Tibial nerve (tissue), 4 donors: ENCODE measurements at regions not wholly inside any gene's neighbourhood (a gene's known extent, or its start where the extent isn't known, plus 50 kb on each side); places are given as distances from the start of the nearest gene placed in this dataset.
"Not testable (repeated sequence)": the region's sequence is repeated elsewhere in the genome, so short reads cannot be mapped to it uniquely, and the experiment has no call there.

Experiments
- DNase-seq, 2 donors: peaks; one replicate each; pipeline ENCODE4 v3.0.0-alpha.2; 2019; ENCODE audit warnings: low spot score in 2 of 2
- H3K27ac ChIP-seq, 4 donors: fragments of 200-600 bp; sonication (generic) in 3 of 4; one replicate each; pipeline ENCODE4 v1.5.1; 2017 to 2019; ENCODE audit warnings: mild to moderate bottlenecking in 1 of 4
- H3K27me3 ChIP-seq, 2 donors: fragments of 200-600 bp; sonication (generic) in 1 of 2; one replicate each; pipeline versions ENCODE4 v1.5.1 to v1.6.0; 2017 to 2019
- H3K36me3 ChIP-seq, 3 donors: fragments of 200-600 bp; sonication (generic); one replicate each; pipeline ENCODE4 v1.5.1; 2018 to 2019
- H3K4me1 ChIP-seq, 4 donors: fragments of 200-600 bp; sonication (generic) in 3 of 4; one replicate each; pipeline ENCODE4 v1.5.1; 2017 to 2019
- H3K4me3 ChIP-seq, 4 donors: fragments of 200-600 bp; sonication (generic) in 3 of 4; one replicate each; pipeline ENCODE4 v1.5.1; 2017 to 2019; ENCODE audit warnings: mild to moderate bottlenecking in 1 of 4, moderate library complexity in 1 of 4
- H3K9me3 ChIP-seq, 4 donors: fragments of 200-600 bp; sonication (generic) in 3 of 4; one replicate each; pipeline ENCODE4 v1.5.1; 2017 to 2019
- CTCF ChIP-seq, 5 experiments: fragments of 200-600 bp in 3 of 5; fragments of 450-650 bp in 2 of 5; sonication (generic) in 3 of 5; IDR thresholded peaks; one replicate each; pipeline ENCODE4 v1.5.1; 2016 to 2019; ENCODE audit warnings: antibody characterized with exemption in 5 of 5, mild to moderate bottlenecking in 3 of 5, moderate library complexity in 2 of 5
- EP300 ChIP-seq, 2 donors: sonication (generic); formaldehyde crosslinking; IDR thresholded peaks; one replicate each; pipeline ENCODE4 v1.6.1; 2017; ENCODE audit warnings: antibody characterized with exemption in 2 of 2, mild to moderate bottlenecking in 1 of 2
- POLR2A ChIP-seq, 2 donors: fragments of 450-650 bp; IDR thresholded peaks; one replicate each; pipeline ENCODE4 v1.6.1; 2017; ENCODE audit warnings: antibody characterized with exemption in 2 of 2, mild to moderate bottlenecking in 2 of 2, moderate library complexity in 2 of 2
- WGBS, 2 donors: methylation state at CpG; one replicate each; pipeline ENCODE4 v1.1.5; 2018; 5-methylcytosine and 5-hydroxymethylcytosine counted together

GRCh38 chr15:55084673-55085072 is 112.1 kb downstream of the RSL24D1 start:
- no peak for DNase-seq
- H3K27ac ChIP-seq: no peak overlapping the region
- no peaks in the 10 kb centered on the region for H3K4me1 ChIP-seq
- H3K9me3 ChIP-seq: no peaks in the 10 kb centered on the region
- H3K27me3 ChIP-seq: no peaks in the 10 kb centered on the region
- TF ChIP-seq POLR2A (IDR thresholded peaks at IDR 0.05): no peak
- TF ChIP-seq EP300 (IDR thresholded peaks at IDR 0.05): no peak
- no peak for TF ChIP-seq CTCF (IDR thresholded peaks at IDR 0.05)
- H3K4me3 ChIP-seq: no peak overlapping the region
- 67 to 89% methylated on average over 3 of the region's 3 CpGs for WGBS, 2 donors
- no peaks in the 10 kb centered on the region for H3K36me3 ChIP-seq

- DNase-seq: no peak
- no peaks in the 10 kb centered on the region for H3K27me3 ChIP-seq
- H3K9me3 ChIP-seq: no peaks in the 10 kb centered on the region
- no peaks in the 10 kb centered on the region for H3K4me1 ChIP-seq
- H3K36me3 ChIP-seq: no peaks in the 10 kb centered on the region
- WGBS, 2 donors: 71% methylated on average over 3 of the region's 3 CpGs
- no peak for TF ChIP-seq POLR2A (IDR thresholded peaks at IDR 0.05)
- TF ChIP-seq CTCF (IDR thresholded peaks at IDR 0.05): no peak
- TF ChIP-seq EP300 (IDR thresholded peaks at IDR 0.05): no peak
- H3K4me3 ChIP-seq: no peak overlapping the region
- no peak overlapping the region for H3K27ac ChIP-seq
Measured at GRCh38 chr15:55084216-55084615, 112.5 kb downstream of the RSL24D1 start.

GRCh38 chr15:55077052-55077451 is 119.7 kb downstream of the RSL24D1 start:
- not testable (repeated sequence) for H3K4me3 ChIP-seq, DNase-seq, H3K27me3 ChIP-seq, H3K4me1 ChIP-seq, H3K36me3 ChIP-seq, H3K27ac ChIP-seq
- peaks cover 0 to 11% (median 0%) of the 10 kb centered on the region in 4 donors for H3K9me3 ChIP-seq
- 80 to 90% methylated on average over 1 of the region's 1 CpG for WGBS, 2 donors

- H3K27ac ChIP-seq: no peak overlapping the region
- no peaks in the 10 kb centered on the region for H3K4me1 ChIP-seq
- H3K27me3 ChIP-seq: no peaks in the 10 kb centered on the region
- H3K9me3 ChIP-seq: peaks cover 0 to 11% (median 0%) of the 10 kb centered on the region in 4 donors
- H3K4me3 ChIP-seq: no peak overlapping the region
- DNase-seq: no peak
- H3K36me3 ChIP-seq: no peaks in the 10 kb centered on the region
- TF ChIP-seq EP300 (IDR thresholded peaks at IDR 0.05): no peak
- 92% methylated on average over 6 of the region's 6 CpGs for WGBS, 2 donors
Measured at GRCh38 chr15:55074431-55074830, 122.3 kb downstream of the RSL24D1 start.

- not testable (repeated sequence) for H3K36me3 ChIP-seq, H3K27me3 ChIP-seq, H3K4me1 ChIP-seq, H3K27ac ChIP-seq, DNase-seq, H3K4me3 ChIP-seq, H3K9me3 ChIP-seq
- 95 to 96% methylated on average over 20 of the region's 20 CpGs for WGBS, 2 donors
Measured at GRCh38 chr15:55063970-55064369, 132.8 kb downstream of the RSL24D1 start.

GRCh38 chr15:55060836-55061235 is 135.9 kb downstream of the RSL24D1 start:
- H3K9me3 ChIP-seq: peaks cover 0 to 8% (median 0%) of the 10 kb centered on the region in 4 donors
- no peaks in the 10 kb centered on the region for H3K36me3 ChIP-seq
- DNase-seq: no peak
- WGBS, 2 donors: 84 to 85% methylated on average over 2 of the region's 2 CpGs
- H3K4me3 ChIP-seq: no peak overlapping the region
- H3K27me3 ChIP-seq: no peaks in the 10 kb centered on the region
- no peaks in the 10 kb centered on the region for H3K4me1 ChIP-seq
- TF ChIP-seq EP300 (IDR thresholded peaks at IDR 0.05) (no peak), CTCF (IDR thresholded peaks at IDR 0.05) (no peak), POLR2A (IDR thresholded peaks at IDR 0.05) (no peak)
- H3K27ac ChIP-seq: no peak overlapping the region

- no peak overlapping the region for H3K4me3 ChIP-seq
- TF ChIP-seq EP300 (IDR thresholded peaks at IDR 0.05) (no peak), CTCF (IDR thresholded peaks at IDR 0.05) (no peak), POLR2A (IDR thresholded peaks at IDR 0.05) (no peak)
- no peak overlapping the region for H3K27ac ChIP-seq
- no peaks in the 10 kb centered on the region for H3K36me3 ChIP-seq
- no peaks in the 10 kb centered on the region for H3K27me3 ChIP-seq
- no peak for DNase-seq
- no peaks in the 10 kb centered on the region for H3K4me1 ChIP-seq
- 62 to 64% methylated on average over 3 of the region's 3 CpGs for WGBS, 2 donors
- H3K9me3 ChIP-seq: no peaks in the 10 kb centered on the region
Measured at GRCh38 chr15:55056500-55056899, 140.2 kb downstream of the RSL24D1 start.
